Type B pancreatic cell (in vitro differentiated cells): ENCODE measurements at regions not wholly inside any gene's neighbourhood (a gene's known extent, or its start where the extent isn't known, plus 50 kb on each side); places are given as distances from the start of the nearest gene placed in this dataset.
"Not testable (repeated sequence)": the region's sequence is repeated elsewhere in the genome, so short reads cannot be mapped to it uniquely, and the experiment has no call there.

Source experiments
- DNase-seq: peaks from one replicate; pipeline ENCODE4 v3.0.0; 2021; ENCODE audit warnings: mixed read lengths; ENCODE audit not compliant: unreplicated experiment; ENCODE audit errors: extremely low spot score
- H3K27ac Mint-ChIP-seq: 2 replicates; pipeline ENCODE4 v1.8.0; 2021; ENCODE audit warnings: mild to moderate bottlenecking, mixed read lengths
- H3K27me3 Mint-ChIP-seq: 2 replicates; pipeline ENCODE4 v1.8.0; 2021; ENCODE audit warnings: mixed read lengths
- H3K36me3 Mint-ChIP-seq: 2 replicates; pipeline ENCODE4 v1.8.0; 2021; ENCODE audit warnings: mixed read lengths
- H3K4me1 Mint-ChIP-seq: one replicate; pipeline ENCODE4 v1.8.0; 2021; ENCODE audit warnings: mixed read lengths; ENCODE audit not compliant: unreplicated experiment
- H3K4me3 Mint-ChIP-seq: 2 replicates; pipeline ENCODE4 v1.8.0; 2021; ENCODE audit warnings: mild to moderate bottlenecking, mixed read lengths
- H3K9me3 Mint-ChIP-seq: 2 replicates; pipeline ENCODE4 v1.8.0; 2021; ENCODE audit warnings: mixed read lengths
- CTCF ChIP-seq: fragments of 200-600 bp; sonication (generic); conservative IDR thresholded peaks from 2 replicates; pipeline ENCODE4 v1.5.0; 2021; ENCODE audit warnings: antibody characterized with exemption, mild to moderate bottlenecking

- peaks cover 6% of the 10 kb centered on the region for H3K9me3 Mint-ChIP-seq
- DNase-seq = no peak
- TF ChIP-seq CTCF = no peak
- H3K27ac Mint-ChIP-seq = no peak overlapping the region
- H3K27me3 Mint-ChIP-seq = no peaks in the 10 kb centered on the region
- H3K4me1 Mint-ChIP-seq = peaks cover 3% of the 10 kb centered on the region
- H3K4me3 Mint-ChIP-seq = no peak overlapping the region
- H3K36me3 Mint-ChIP-seq = no peaks in the 10 kb centered on the region
Measured at GRCh38 chr2:52269696-52270485, 1238.0 kb upstream of the NRXN1 start.

- no peak for TF ChIP-seq CTCF
- Mint-ChIP-seq H3K9me3 (peaks cover 4% of the 10 kb centered on the region), H3K36me3 (no peaks in the 10 kb centered on the region), H3K27me3 (no peaks in the 10 kb centered on the region), H3K27ac (no peak overlapping the region), H3K4me1 (peaks cover 7% of the 10 kb centered on the region), H3K4me3 (no peak overlapping the region)
- no peak for DNase-seq
Measured at GRCh38 chr2:52264911-52265310, 1233.0 kb upstream of the NRXN1 start.

GRCh38 chr2:52264488-52264887 lies 1232.6 kb upstream of the NRXN1 start:
- H3K4me3 Mint-ChIP-seq = no peak overlapping the region
- no peak for TF ChIP-seq CTCF
- no peak for DNase-seq
- H3K27me3 Mint-ChIP-seq = no peaks in the 10 kb centered on the region
- H3K4me1 Mint-ChIP-seq = peaks cover 7% of the 10 kb centered on the region
- H3K36me3 Mint-ChIP-seq = no peaks in the 10 kb centered on the region
- H3K9me3 Mint-ChIP-seq = peaks cover 4% of the 10 kb centered on the region
- no peak overlapping the region for H3K27ac Mint-ChIP-seq

- no peak for DNase-seq
- Mint-ChIP-seq H3K9me3 (peaks cover 4% of the 10 kb centered on the region), H3K36me3 (no peaks in the 10 kb centered on the region), H3K27ac (no peak overlapping the region), H3K4me1 (peaks cover 7% of the 10 kb centered on the region), H3K27me3 (no peaks in the 10 kb centered on the region), H3K4me3 (no peak overlapping the region)
- TF ChIP-seq CTCF = no peak
Measured at GRCh38 chr2:52260904-52261303, 1229.0 kb upstream of the NRXN1 start.

GRCh38 chr2:52258967-52259366 lies 1227.0 kb upstream of the NRXN1 start:
- H3K27ac Mint-ChIP-seq, DNase-seq, H3K4me1 Mint-ChIP-seq, H3K4me3 Mint-ChIP-seq, H3K36me3 Mint-ChIP-seq, H3K27me3 Mint-ChIP-seq, H3K9me3 Mint-ChIP-seq: not testable (repeated sequence)

GRCh38 chr2:52258038-52258437 lies 1226.1 kb upstream of the NRXN1 start:
- no peaks in the 10 kb centered on the region for H3K9me3 Mint-ChIP-seq
- H3K4me1 Mint-ChIP-seq = no peaks in the 10 kb centered on the region
- H3K27ac Mint-ChIP-seq = no peak overlapping the region
- DNase-seq = no peak
- H3K27me3 Mint-ChIP-seq = no peaks in the 10 kb centered on the region
- H3K36me3 Mint-ChIP-seq = no peaks in the 10 kb centered on the region
- no peak overlapping the region for H3K4me3 Mint-ChIP-seq
- TF ChIP-seq CTCF = no peak
